K562 (cell line): ENCODE measurements at regions not wholly inside any gene's neighbourhood (a gene's known extent, or its start where the extent isn't known, plus 50 kb on each side); places are given as distances from the start of the nearest gene placed in this dataset.

Experiments
- CHD2 ChIP-seq: IDR thresholded peaks from 2 replicates; pipeline ENCODE4 v1.6.1; 2011; ENCODE audit warnings: low read depth, low read length
- FOXJ3 ChIP-seq: sonication (generic); formaldehyde crosslinking; IDR thresholded peaks from 2 replicates; pipeline ENCODE4 v1.4.0; 2020; ENCODE audit warnings: mild to moderate bottlenecking, missing genetic modification reagents

DNA sequence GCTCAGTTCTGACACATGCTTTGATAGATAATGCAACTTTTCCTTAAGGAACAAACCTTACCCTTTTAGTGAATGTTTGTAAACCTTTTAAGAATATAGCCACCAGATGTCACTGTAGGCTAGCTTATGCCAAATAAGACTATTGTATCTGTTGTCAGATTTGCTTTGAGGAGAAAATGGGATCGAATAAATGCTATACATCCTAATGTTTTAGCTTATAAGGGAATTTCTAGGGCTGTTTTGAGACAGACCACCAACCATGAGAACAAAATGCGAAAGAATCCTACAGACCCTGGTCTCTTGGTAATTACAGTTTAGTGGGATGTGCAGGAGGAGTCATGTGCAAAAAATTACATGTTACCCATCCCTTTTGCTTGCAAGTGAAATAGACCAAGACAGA is 127.6 kb upstream of the NMUR2 start:
- TF ChIP-seq FOXJ3 (no peak), CHD2 (no peak)
